Mesendoderm (in vitro differentiated cells): ENCODE measurements at regions not wholly inside any gene's neighbourhood (a gene's known extent, or its start where the extent isn't known, plus 50 kb on each side); places are given as distances from the start of the nearest gene placed in this dataset.

Experiments used
- DNase-seq: peaks from one replicate; pipeline ENCODE4 v3.0.0; 2013
- H2AK5ac ChIP-seq: 2 replicates; pipeline ENCODE4 v1.6.1; 2013; ENCODE audit warnings: low read length, inconsistent platforms
- H2BK120ac ChIP-seq: 2 replicates; pipeline ENCODE4 v1.6.1; 2013; ENCODE audit warnings: low read depth, mild to moderate bottlenecking, low read length, moderate library complexity, mixed read lengths
- H2BK15ac ChIP-seq: replicated peaks from 2 replicates; pipeline ENCODE4 v1.6.1; 2013; ENCODE audit warnings: low read depth, mild to moderate bottlenecking, moderate library complexity
- H2BK5ac ChIP-seq: 2 replicates; pipeline ENCODE4 v1.6.1; 2013; ENCODE audit warnings: low read length, inconsistent platforms
- H3K18ac ChIP-seq: 2 replicates; pipeline ENCODE4 v1.6.1; 2013; ENCODE audit warnings: mild to moderate bottlenecking, low read length, mixed read lengths
- H3K23ac ChIP-seq: one replicate; pipeline ENCODE4 v1.6.1; 2013; ENCODE audit warnings: low read length
- H3K27ac ChIP-seq: 2 replicates; pipeline ENCODE4 v1.5.1; 2013; ENCODE audit warnings: low read depth, mild to moderate bottlenecking, inconsistent platforms, low read length, moderate library complexity
- H3K27me3 ChIP-seq: 2 replicates; pipeline ENCODE4 v1.6.1; 2013; ENCODE audit warnings: low read length, control low read depth, mild to moderate bottlenecking, inconsistent platforms; ENCODE audit not compliant: insufficient read depth, poor library complexity
- H3K36me3 ChIP-seq: 2 replicates; pipeline ENCODE4 v1.6.1; 2013; ENCODE audit warnings: low read length, inconsistent platforms; ENCODE audit not compliant: control insufficient read depth, insufficient read depth
- H3K4ac ChIP-seq: one replicate; pipeline ENCODE4 v1.6.1; 2013; ENCODE audit warnings: low read depth, mild to moderate bottlenecking, low read length, moderate library complexity
- H3K4me1 ChIP-seq: 2 replicates; pipeline ENCODE4 v1.6.1; 2013; ENCODE audit warnings: low read depth, low read length, inconsistent platforms; ENCODE audit not compliant: control insufficient read depth
- H3K4me2 ChIP-seq: 2 replicates; pipeline ENCODE4 v1.6.1; 2013; ENCODE audit warnings: low read length
- H3K4me3 ChIP-seq: 2 replicates; pipeline ENCODE4 v1.5.1; 2013; ENCODE audit warnings: mild to moderate bottlenecking, low read length
- H3K56ac ChIP-seq: one replicate; pipeline ENCODE4 v1.6.1; 2013; ENCODE audit warnings: low read length
- H3K79me1 ChIP-seq: 2 replicates; pipeline ENCODE4 v1.6.1; 2013; ENCODE audit warnings: low read length, inconsistent platforms
- H3K79me2 ChIP-seq: 2 replicates; pipeline ENCODE4 v1.6.1; 2013; ENCODE audit warnings: mild to moderate bottlenecking, low read length; ENCODE audit not compliant: control insufficient read depth, insufficient read depth
- H3K9ac ChIP-seq: 2 replicates; pipeline ENCODE4 v1.6.1; 2013; ENCODE audit warnings: low read length, inconsistent platforms
- H4K5ac ChIP-seq: one replicate; pipeline ENCODE4 v1.6.1; 2013; ENCODE audit warnings: low read length
- H4K8ac ChIP-seq: one replicate; pipeline ENCODE4 v1.6.1; 2013; ENCODE audit warnings: low read depth, mild to moderate bottlenecking, control low read depth, low read length, moderate library complexity
- WGBS: extraction: QIAGEN DNeasy Blood & Tissue Kit; methylation state at CpG from one replicate; pipeline ENCODE4 v1.1.7; 2013; ENCODE audit warnings: low lambda C conversion rate, missing lambda C conversion rate; ENCODE audit not compliant: insufficient coverage; ENCODE audit errors: extremely low coverage; 5-methylcytosine and 5-hydroxymethylcytosine counted together

GRCh38 chr6:163728442-163729126 lies 314.1 kb downstream of the QKI start:
- Histone ChIP-seq H3K79me1 (no peaks in the 10 kb centered on the region), H2BK120ac (no peak overlapping the region), H3K9ac (no peak overlapping the region), H3K4me3 (no peak overlapping the region), H2BK15ac (no peak overlapping the region), H3K4me2 (no peak overlapping the region), H3K27me3 (no peaks in the 10 kb centered on the region), H3K27ac (no peak overlapping the region), H3K56ac (no peak overlapping the region), H4K8ac (no peak overlapping the region), H3K36me3 (no peaks in the 10 kb centered on the region), H3K18ac (no peak overlapping the region), H4K5ac (no peak overlapping the region), H3K79me2 (no peaks in the 10 kb centered on the region), H3K4me1 (no peaks in the 10 kb centered on the region), H3K23ac (no peak overlapping the region), H3K4ac (no peak overlapping the region), H2BK5ac (no peak overlapping the region), H2AK5ac (no peak overlapping the region)
- DNase-seq, result no peak
- no CpG with 5 or more reads among the region's 13 CpGs for WGBS

- no peak for DNase-seq
Measured at GRCh38 chr6:163726037-163726695, 311.6 kb downstream of the QKI start.

GRCh38 chr6:163725008-163725941 lies 310.8 kb downstream of the QKI start:
- WGBS, result no CpG with 5 or more reads among the region's 19 CpGs
- Histone ChIP-seq H3K56ac (no peak overlapping the region), H3K27me3 (no peaks in the 10 kb centered on the region), H4K8ac (no peak overlapping the region), H4K5ac (no peak overlapping the region), H2AK5ac (no peak overlapping the region), H3K4me2 (no peak overlapping the region), H2BK5ac (no peak overlapping the region), H3K18ac (no peak overlapping the region), H3K23ac (no peak overlapping the region), H3K27ac (no peak overlapping the region), H2BK15ac (no peak overlapping the region), H3K4ac (no peak overlapping the region), H3K79me1 (no peaks in the 10 kb centered on the region), H2BK120ac (no peak overlapping the region), H3K4me3 (no peak overlapping the region), H3K36me3 (no peaks in the 10 kb centered on the region), H3K79me2 (no peaks in the 10 kb centered on the region), H3K9ac (no peak overlapping the region), H3K4me1 (no peaks in the 10 kb centered on the region)
- DNase-seq, result no peak

More at GRCh38 chr6:163726037-163726695, 311.6 kb downstream of the QKI start:
- no peaks in the 10 kb centered on the region for H3K27me3 ChIP-seq
- no CpG with 5 or more reads among the region's 14 CpGs for WGBS
- no peak overlapping the region for H2BK120ac ChIP-seq
- no peak overlapping the region for H3K18ac ChIP-seq
- H3K23ac ChIP-seq, result no peak overlapping the region
- no peak overlapping the region for H3K56ac ChIP-seq
- H2BK5ac ChIP-seq, result no peak overlapping the region
- H2AK5ac ChIP-seq, result no peak overlapping the region
- no peak overlapping the region for H3K9ac ChIP-seq
- no peak overlapping the region for H3K4me2 ChIP-seq
- no peaks in the 10 kb centered on the region for H3K79me1 ChIP-seq
- H3K4me3 ChIP-seq, result no peak overlapping the region
- no peak overlapping the region for H4K5ac ChIP-seq
- no peaks in the 10 kb centered on the region for H3K4me1 ChIP-seq
- H3K27ac ChIP-seq, result no peak overlapping the region
- no peak overlapping the region for H4K8ac ChIP-seq
- H3K79me2 ChIP-seq, result no peaks in the 10 kb centered on the region
- H2BK15ac ChIP-seq, result no peak overlapping the region
- no peak overlapping the region for H3K4ac ChIP-seq
- H3K36me3 ChIP-seq, result no peaks in the 10 kb centered on the region

GRCh38 chr6:163724196-163724595 lies 309.7 kb downstream of the QKI start:
- Histone ChIP-seq H3K56ac (no peak overlapping the region), H3K27ac (no peak overlapping the region), H3K4ac (no peak overlapping the region), H3K4me1 (no peaks in the 10 kb centered on the region), H2BK5ac (no peak overlapping the region), H2BK15ac (no peak overlapping the region), H3K79me2 (no peaks in the 10 kb centered on the region), H2BK120ac (no peak overlapping the region), H3K27me3 (no peaks in the 10 kb centered on the region), H3K4me2 (no peak overlapping the region), H4K8ac (no peak overlapping the region), H4K5ac (no peak overlapping the region), H2AK5ac (no peak overlapping the region), H3K18ac (no peak overlapping the region), H3K36me3 (no peaks in the 10 kb centered on the region), H3K9ac (no peak overlapping the region), H3K4me3 (no peak overlapping the region), H3K79me1 (no peaks in the 10 kb centered on the region), H3K23ac (no peak overlapping the region)
- no CpG with 5 or more reads among the region's 8 CpGs for WGBS
- no peak for DNase-seq

- Histone ChIP-seq H3K4me2 (no peak overlapping the region), H4K8ac (no peak overlapping the region), H3K4me3 (no peak overlapping the region), H3K56ac (no peak overlapping the region), H3K27me3 (no peaks in the 10 kb centered on the region), H2BK15ac (no peak overlapping the region), H3K9ac (no peak overlapping the region), H3K79me1 (no peaks in the 10 kb centered on the region), H3K79me2 (no peaks in the 10 kb centered on the region), H3K23ac (no peak overlapping the region), H3K27ac (no peak overlapping the region), H2BK120ac (no peak overlapping the region), H2BK5ac (no peak overlapping the region), H2AK5ac (no peak overlapping the region), H3K18ac (no peak overlapping the region), H3K4me1 (no peaks in the 10 kb centered on the region), H3K4ac (no peak overlapping the region), H3K36me3 (no peaks in the 10 kb centered on the region), H4K5ac (no peak overlapping the region)
- no peak for DNase-seq
- no CpG with 5 or more reads among the region's 8 CpGs for WGBS
Measured at GRCh38 chr6:163723759-163724158, 309.2 kb downstream of the QKI start.
